HepG2 (cell line): ENCODE measurements at regions not wholly inside any gene's neighbourhood (a gene's known extent, or its start where the extent isn't known, plus 50 kb on each side); places are given as distances from the start of the nearest gene placed in this dataset.

ENCODE experiments used
- CBX1 ChIP-seq: IDR thresholded peaks from one replicate; pipeline ENCODE4 v1.6.1; 2016; ENCODE audit warnings: antibody characterized with exemption, low read depth
- CC2D1A ChIP-seq: sonication (generic); formaldehyde crosslinking; IDR thresholded peaks from 2 replicates; pipeline ENCODE4 v1.8.1; 2023; ENCODE audit warnings: mild to moderate bottlenecking, missing genetic modification reagents
- FLYWCH1 ChIP-seq: sonication (generic); formaldehyde crosslinking; IDR thresholded peaks from 2 replicates; pipeline ENCODE4 v1.8.1; 2023; ENCODE audit warnings: mild to moderate bottlenecking, missing genetic modification reagents
- HNRNPL ChIP-seq: fragments of 200-400 bp; formaldehyde crosslinking; IDR thresholded peaks from 2 replicates; pipeline ENCODE4 v1.6.1; 2017; ENCODE audit warnings: mild to moderate bottlenecking, low read depth, low read length
- HOXA5 ChIP-seq: sonication (generic); formaldehyde crosslinking; IDR thresholded peaks from 2 replicates; pipeline ENCODE4 v1.4.0; 2020; ENCODE audit warnings: missing genetic modification reagents
- NFKBIZ ChIP-seq: IDR thresholded peaks from 2 replicates; pipeline ENCODE4 v1.6.1; 2018; ENCODE audit warnings: missing genetic modification reagents, missing compliant biosample characterization
- RAD21 ChIP-seq: fragments of 450-650 bp; formaldehyde crosslinking; IDR thresholded peaks from 2 replicates; pipeline ENCODE4 v1.5.0; 2020; ENCODE audit warnings: mild to moderate bottlenecking
- RFX5 ChIP-seq: IDR thresholded peaks from 2 replicates; pipeline ENCODE4 v1.6.1; 2011; ENCODE audit warnings: low read depth, low read length, improper control_type of control experiment
- RORA ChIP-seq: sonication (generic); formaldehyde crosslinking; IDR thresholded peaks from 2 replicates; pipeline ENCODE4 v1.5.0; 2020; ENCODE audit warnings: mild to moderate bottlenecking, missing genetic modification reagents, moderate library complexity
- RXRB ChIP-seq: IDR thresholded peaks from 2 replicates; pipeline ENCODE4 v1.6.1; 2016; ENCODE audit warnings: borderline replicate concordance, missing genetic modification reagents, missing compliant biosample characterization
- SP4 ChIP-seq: sonication (generic); formaldehyde crosslinking; IDR thresholded peaks from 2 replicates; pipeline ENCODE4 v1.8.1; 2023; ENCODE audit warnings: mild to moderate bottlenecking, missing genetic modification reagents
- U2AF1 ChIP-seq: fragments of 200-400 bp; formaldehyde crosslinking; optimal IDR thresholded peaks from 2 replicates; pipeline ENCODE3; 2017; ENCODE audit warnings: mild to moderate bottlenecking, low read depth, low read length
- WIZ ChIP-seq: sonication (generic); formaldehyde crosslinking; IDR thresholded peaks from 2 replicates; pipeline ENCODE4 v1.5.1; 2020; ENCODE audit warnings: mild to moderate bottlenecking, missing genetic modification reagents
- ZBTB7B ChIP-seq: sonication (generic); formaldehyde crosslinking; IDR thresholded peaks from 2 replicates; pipeline ENCODE4 v1.4.0; 2020; ENCODE audit warnings: missing genetic modification reagents
- ZFP36L2 ChIP-seq: sonication (generic); formaldehyde crosslinking; IDR thresholded peaks from 2 replicates; pipeline ENCODE4 v1.4.0; 2020; ENCODE audit warnings: missing genetic modification reagents
- ZFY ChIP-seq: sonication (generic); formaldehyde crosslinking; IDR thresholded peaks from 2 replicates; pipeline ENCODE4 v1.4.0; 2020; ENCODE audit warnings: missing genetic modification reagents
- ZNF274 ChIP-seq: sonication (generic); formaldehyde crosslinking; IDR thresholded peaks from 2 replicates; pipeline ENCODE4 v1.5.1; 2020; ENCODE audit warnings: mild to moderate bottlenecking, missing genetic modification reagents
- ZNF549 ChIP-seq: sonication (generic); formaldehyde crosslinking; IDR thresholded peaks from 2 replicates; pipeline ENCODE4 v1.5.0; 2020; ENCODE audit warnings: missing genetic modification reagents
- ZNF562 ChIP-seq: sonication (generic); formaldehyde crosslinking; IDR thresholded peaks from 2 replicates; pipeline ENCODE4 v1.8.0; 2022; ENCODE audit warnings: missing genetic modification reagents, borderline replicate concordance
- ZNF724P ChIP-seq: sonication (generic); formaldehyde crosslinking; IDR thresholded peaks from 2 replicates; pipeline ENCODE4 v1.8.0; 2022; ENCODE audit warnings: missing genetic modification reagents, borderline replicate concordance
- TF ChIP-seq, protein P1 (sequence below): fragments of 450-650 bp; IDR thresholded peaks from 2 replicates; pipeline ENCODE4 v1.6.1; 2016
- TF ChIP-seq, protein P2 (sequence below): sonication (generic); formaldehyde crosslinking; IDR thresholded peaks from 2 replicates; pipeline ENCODE4 v1.5.0; 2020; ENCODE audit warnings: mild to moderate bottlenecking, missing genetic modification reagents
- TF ChIP-seq, protein P3 (sequence below): sonication (generic); formaldehyde crosslinking; IDR thresholded peaks from 2 replicates; pipeline ENCODE4 v1.4.0; 2020; ENCODE audit warnings: mild to moderate bottlenecking, missing genetic modification reagents
- TF ChIP-seq, protein P4 (sequence below): sonication (generic); formaldehyde crosslinking; IDR thresholded peaks from 2 replicates; pipeline ENCODE4 v1.9.0; 2021; ENCODE audit warnings: missing genetic modification reagents, mild to moderate bottlenecking, borderline replicate concordance
- TF ChIP-seq, protein P5 (sequence below): sonication (generic); formaldehyde crosslinking; IDR thresholded peaks from 2 replicates; pipeline ENCODE4 v1.8.1; 2023; ENCODE audit warnings: mild to moderate bottlenecking, moderate library complexity, missing genetic modification reagents

DNA sequence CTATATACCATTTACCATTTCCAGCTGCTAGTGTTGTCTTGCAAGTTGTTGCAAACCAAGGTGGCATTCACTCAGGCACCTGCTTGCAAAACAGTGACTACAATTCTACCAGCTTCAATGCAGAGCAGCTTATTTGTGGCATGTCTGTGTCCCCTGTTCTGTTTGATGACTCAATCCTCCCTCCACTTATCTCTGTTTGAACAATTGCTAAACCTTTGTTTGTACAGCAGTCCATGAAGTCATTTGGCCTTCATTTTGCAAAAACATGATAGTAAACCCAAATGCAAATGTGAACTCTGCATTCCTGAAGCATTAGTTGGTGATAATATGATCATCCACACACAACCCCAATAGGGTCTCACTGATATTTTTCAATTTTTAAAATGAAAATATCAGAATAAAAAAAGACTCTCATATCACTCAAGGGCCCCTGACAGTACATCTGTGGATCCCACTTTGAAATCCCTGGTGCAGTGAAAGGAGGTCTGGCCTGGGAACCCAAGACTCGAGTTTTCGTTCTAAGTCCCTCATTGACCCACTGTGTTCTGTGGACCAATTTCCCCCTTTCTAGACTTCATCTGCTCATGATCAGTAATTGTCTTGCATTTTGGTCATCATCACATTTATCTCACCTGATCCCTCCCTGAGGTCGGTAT, 425.4 kb downstream of the RPS24 start (continued):
- TF ChIP-seq, protein P1, sequence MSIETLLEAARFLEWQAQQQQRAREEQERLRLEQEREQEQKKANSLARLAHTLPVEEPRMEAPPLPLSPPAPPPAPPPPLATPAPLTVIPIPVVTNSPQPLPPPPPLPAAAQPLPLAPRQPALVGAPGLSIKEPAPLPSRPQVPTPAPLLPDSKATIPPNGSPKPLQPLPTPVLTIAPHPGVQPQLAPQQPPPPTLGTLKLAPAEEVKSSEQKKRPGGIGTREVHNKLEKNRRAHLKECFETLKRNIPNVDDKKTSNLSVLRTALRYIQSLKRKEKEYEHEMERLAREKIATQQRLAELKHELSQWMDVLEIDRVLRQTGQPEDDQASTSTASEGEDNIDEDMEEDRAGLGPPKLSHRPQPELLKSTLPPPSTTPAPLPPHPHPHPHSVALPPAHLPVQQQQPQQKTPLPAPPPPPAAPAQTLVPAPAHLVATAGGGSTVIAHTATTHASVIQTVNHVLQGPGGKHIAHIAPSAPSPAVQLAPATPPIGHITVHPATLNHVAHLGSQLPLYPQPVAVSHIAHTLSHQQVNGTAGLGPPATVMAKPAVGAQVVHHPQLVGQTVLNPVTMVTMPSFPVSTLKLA, result 0 out of 2 replicates have a peak, but pooled peaks have one; percentile 25
- TF ChIP-seq WIZ (CRISPR knock-in tag) (no peak), CBX1 (peak; percentile 68), ZBTB7B (peak; percentile 90), NFKBIZ (CRISPR knock-in tag) (peak; percentile 99; the same call in 1 of the 2 replicates), HOXA5 (CRISPR knock-in tag) (peak; percentile 77; the same call in 1 of the 2 replicates), ZNF274 (no peak), SP4 (no peak), ZNF562 (CRISPR knock-in tag) (no peak), ZNF724P (CRISPR knock-in tag) (no peak), HNRNPL (no peak), FLYWCH1 (CRISPR knock-in tag) (no peak), CC2D1A (no peak), U2AF1 (no peak), ZNF549 (CRISPR knock-in tag) (no peak), RXRB (CRISPR knock-in tag) (peak; percentile 97), RORA (CRISPR knock-in tag) (no peak), RFX5 (no peak), ZFP36L2 (no peak), RAD21 (CRISPR knock-in tag) (no peak), ZFY (CRISPR knock-in tag) (peak; percentile 33)
- TF ChIP-seq, protein P2, sequence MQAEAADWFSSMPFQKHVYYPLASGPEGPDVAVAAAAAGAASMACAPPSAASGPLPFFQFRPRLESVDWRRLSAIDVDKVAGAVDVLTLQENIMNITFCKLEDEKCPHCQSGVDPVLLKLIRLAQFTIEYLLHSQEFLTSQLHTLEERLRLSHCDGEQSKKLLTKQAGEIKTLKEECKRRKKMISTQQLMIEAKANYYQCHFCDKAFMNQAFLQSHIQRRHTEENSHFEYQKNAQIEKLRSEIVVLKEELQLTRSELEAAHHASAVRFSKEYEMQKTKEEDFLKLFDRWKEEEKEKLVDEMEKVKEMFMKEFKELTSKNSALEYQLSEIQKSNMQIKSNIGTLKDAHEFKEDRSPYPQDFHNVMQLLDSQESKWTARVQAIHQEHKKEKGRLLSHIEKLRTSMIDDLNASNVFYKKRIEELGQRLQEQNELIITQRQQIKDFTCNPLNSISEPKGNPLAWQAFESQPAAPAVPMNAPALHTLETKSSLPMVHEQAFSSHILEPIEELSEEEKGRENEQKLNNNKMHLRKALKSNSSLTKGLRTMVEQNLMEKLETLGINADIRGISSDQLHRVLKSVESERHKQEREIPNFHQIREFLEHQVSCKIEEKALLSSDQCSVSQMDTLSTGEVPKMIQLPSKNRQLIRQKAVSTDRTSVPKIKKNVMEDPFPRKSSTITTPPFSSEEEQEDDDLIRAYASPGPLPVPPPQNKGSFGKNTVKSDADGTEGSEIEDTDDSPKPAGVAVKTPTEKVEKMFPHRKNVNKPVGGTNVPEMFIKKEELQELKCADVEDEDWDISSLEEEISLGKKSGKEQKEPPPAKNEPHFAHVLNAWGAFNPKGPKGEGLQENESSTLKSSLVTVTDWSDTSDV (CRISPR knock-in tag), result no peak
- TF ChIP-seq, protein P3, sequence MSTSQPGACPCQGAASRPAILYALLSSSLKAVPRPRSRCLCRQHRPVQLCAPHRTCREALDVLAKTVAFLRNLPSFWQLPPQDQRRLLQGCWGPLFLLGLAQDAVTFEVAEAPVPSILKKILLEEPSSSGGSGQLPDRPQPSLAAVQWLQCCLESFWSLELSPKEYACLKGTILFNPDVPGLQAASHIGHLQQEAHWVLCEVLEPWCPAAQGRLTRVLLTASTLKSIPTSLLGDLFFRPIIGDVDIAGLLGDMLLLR (CRISPR knock-in tag), result no peak
- TF ChIP-seq, protein P4, sequence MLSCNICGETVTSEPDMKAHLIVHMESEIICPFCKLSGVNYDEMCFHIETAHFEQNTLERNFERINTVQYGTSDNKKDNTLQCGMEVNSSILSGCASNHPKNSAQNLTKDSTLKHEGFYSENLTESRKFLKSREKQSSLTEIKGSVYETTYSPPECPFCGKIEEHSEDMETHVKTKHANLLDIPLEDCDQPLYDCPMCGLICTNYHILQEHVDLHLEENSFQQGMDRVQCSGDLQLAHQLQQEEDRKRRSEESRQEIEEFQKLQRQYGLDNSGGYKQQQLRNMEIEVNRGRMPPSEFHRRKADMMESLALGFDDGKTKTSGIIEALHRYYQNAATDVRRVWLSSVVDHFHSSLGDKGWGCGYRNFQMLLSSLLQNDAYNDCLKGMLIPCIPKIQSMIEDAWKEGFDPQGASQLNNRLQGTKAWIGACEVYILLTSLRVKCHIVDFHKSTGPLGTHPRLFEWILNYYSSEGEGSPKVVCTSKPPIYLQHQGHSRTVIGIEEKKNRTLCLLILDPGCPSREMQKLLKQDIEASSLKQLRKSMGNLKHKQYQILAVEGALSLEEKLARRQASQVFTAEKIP (CRISPR knock-in tag), result no peak
- TF ChIP-seq, protein P5, sequence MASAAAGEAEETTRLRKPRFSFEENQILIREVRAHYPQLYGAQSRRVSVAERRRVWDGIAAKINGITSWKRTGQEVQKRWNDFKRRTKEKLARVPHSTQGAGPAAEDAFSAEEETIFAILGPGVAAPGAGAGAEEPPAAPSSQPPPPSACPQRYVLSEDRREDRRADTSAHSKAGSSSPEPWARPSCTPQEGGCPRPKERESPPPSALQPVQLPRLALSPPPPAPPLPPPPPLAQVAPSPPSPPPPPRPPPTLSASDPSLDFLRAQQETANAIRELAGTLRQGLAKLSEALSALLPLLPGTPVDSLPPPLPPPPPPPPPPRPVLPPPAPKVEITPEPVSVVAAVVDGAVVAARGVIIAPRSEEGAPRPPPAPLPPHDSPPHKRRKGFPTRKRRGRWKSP (CRISPR knock-in tag), result peak; percentile 72; the same call in 1 of the 2 replicates
